GM19463 (cell line): ENCODE measurements at regions not wholly inside any gene's neighbourhood (a gene's known extent, or its start where the extent isn't known, plus 50 kb on each side); places are given as distances from the start of the nearest gene placed in this dataset.

Experiments
- ATAC-seq: cut with Tn5 transposase; IDR thresholded peaks from one replicate; pipeline ENCODE4 v1.9.1; 2021; ENCODE audit warnings: mild to moderate bottlenecking, moderate library complexity; ENCODE audit not compliant: unreplicated experiment

DNA sequence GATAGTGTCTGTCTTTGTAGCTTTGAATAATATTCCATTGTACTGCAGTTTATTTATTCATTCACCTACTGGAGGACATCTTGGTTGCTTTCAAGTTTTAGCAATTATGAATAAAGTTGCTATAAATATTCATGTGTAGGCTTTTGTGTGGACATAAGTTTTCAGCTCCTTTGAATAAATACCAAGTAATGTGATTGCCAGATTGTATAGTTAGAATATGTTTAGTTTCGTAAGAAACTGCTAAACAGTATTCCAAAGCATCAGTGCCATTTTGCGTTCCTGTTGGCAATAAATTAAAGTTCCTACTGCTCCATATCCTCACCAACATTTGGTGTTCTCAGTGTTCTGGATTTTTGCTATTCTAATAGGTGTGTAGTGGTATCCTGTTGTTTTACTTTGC lies 311.7 kb upstream of the FMN2 start:
- no peak for ATAC-seq

DNA sequence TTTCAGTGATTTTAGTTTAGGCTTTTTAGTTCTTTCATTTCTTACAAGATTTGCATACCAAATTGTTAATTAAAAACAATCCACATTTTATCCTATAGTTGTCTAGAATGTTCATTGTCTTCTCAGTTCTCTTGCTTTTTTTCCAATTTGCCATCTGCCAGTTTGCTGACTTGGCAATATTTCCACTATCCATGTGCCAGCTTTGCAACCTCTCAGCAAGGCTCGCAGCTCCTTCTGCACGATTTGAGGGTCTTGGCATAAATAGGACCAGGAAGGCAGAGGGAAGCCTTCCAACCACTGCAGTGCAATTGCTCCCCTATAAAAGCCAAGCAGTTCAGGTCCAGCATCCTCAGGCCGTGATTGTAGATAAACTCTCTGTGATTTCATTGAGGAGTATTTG lies 306.8 kb upstream of the FMN2 start:
- no peak for ATAC-seq

DNA sequence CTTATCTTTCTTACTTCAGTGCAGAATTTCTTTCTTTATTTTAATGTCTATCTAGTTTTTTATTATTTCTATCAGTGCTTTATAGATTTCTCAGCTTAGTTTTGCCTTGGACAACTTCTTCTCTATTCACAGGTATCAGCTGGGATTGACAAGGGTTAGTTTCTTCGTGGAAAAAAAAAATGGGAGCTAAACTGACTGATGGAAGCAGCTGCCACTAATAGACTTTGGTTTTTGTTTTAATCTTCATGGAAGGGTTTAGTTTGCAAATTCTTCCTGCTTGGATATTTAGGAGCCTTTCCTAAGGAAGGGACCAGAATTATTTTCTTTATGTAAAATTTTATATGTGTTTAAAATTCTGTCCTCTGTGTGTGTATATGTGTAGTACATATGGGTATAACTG lies 306.1 kb upstream of the FMN2 start:
- ATAC-seq, result no peak

DNA sequence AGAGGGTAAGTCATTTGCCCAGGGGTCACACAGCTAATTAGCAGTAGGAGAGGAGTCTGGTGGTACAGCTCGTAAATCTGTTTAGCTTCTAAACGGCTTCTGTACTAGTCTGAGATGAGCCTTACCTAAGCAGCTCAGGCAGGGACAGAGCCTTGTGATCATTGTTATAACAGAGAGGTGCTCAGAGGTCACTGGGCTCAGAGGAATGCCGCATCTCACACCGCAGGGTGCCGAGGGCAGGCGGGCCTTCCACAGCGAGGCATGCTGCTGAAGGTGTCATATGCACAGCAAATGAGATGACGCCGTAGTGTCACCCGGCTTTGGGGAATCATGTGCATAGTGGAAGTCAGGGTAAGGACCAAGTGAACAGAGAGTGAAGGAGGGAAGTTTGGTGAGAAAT lies 305.2 kb upstream of the FMN2 start:
- no peak for ATAC-seq

DNA sequence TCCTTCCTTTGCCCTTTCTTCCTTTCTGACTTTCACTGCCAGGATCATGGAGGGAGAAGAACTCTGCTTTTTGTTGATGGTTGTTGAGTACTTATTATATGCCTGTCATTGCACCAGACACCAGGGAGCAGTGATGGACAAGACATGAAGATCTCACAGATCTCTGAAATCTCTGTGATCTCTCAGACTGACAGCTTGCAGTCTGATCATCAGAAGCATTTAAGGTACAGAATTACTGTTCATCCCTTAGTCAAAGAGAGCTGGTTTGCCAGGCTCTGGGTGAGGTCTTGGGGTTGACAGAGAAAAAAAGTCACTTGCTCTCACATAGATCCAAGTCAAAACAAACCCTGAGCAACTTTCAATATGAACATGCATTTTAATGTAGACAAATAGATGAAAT lies 299.5 kb upstream of the FMN2 start:
- no peak for ATAC-seq

DNA sequence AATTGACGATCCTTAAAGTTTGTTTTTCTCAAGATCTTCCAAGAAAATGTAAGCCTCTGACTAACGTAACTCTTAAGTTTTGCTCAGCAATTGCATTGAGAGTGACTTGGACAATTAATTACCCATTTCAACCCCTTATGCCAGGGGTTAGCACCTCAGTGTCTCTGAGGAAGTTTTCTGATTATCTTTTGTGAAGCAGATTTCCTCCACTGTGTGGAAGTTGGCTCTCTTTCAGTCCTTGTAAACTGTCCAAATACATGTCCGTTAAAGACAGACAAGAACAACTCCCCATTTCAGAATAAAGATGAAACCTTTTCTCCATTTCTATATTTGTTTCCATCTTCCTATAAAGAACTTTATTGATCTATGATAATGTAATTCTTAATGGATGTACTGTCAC lies 296.4 kb upstream of the FMN2 start:
- no peak for ATAC-seq

DNA sequence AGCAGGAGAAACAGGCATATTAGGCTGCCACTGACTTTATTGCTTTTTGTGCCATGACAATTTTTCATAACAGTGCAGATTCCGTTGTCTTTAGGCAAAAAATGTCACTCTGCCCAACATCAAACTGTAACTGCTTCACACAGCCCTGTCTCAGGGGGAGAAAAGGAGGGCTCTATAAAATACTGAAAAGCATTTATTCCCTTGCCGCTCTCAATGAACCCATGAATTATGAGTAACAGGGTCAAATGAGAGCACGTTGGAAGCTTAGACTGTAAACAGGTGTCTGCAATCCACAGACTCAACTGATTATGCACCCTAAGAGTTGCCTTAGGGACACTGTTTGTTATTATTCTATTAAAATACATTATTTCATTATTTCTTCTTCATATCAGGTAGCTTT lies 292.1 kb upstream of the FMN2 start:
- ATAC-seq, result no peak

DNA sequence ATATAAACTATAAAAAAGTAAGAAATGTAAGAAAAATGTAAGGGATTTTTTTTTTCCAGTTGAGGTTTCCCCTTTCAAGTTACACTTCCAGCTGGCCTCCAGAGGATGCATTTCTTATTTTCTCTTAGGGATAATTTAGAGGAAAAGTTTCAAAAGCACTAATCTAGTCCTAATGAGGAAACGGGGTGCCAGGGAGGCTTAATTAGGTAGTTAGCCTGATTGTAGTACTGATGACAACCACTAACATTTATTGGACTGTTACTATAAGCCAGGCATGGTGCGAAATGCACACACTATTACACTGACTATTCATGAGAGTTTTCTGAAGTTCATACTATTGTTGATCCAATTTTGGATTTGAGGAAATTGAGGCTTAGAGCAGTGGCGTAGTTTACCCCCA lies 290.8 kb upstream of the FMN2 start:
- no peak for ATAC-seq

DNA sequence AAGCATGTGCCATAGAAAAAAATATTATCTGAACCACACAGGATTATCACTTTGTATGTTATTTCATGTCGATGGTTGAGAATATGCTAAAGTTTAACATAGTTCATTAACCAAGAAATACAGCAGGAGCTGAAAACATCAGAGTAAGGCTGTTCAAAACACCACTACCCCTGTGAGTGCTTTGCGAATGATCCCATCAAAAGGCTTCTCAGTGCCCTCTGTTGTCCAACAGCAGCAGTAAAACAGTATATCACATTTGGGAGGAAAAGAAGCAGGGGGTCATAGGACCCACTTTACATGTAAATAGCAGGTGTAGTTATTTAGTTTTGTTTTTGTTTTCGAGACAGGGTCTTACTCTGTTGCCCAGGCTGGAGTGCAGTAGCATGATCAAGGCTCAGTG lies 289.4 kb upstream of the FMN2 start:
- no peak for ATAC-seq

DNA sequence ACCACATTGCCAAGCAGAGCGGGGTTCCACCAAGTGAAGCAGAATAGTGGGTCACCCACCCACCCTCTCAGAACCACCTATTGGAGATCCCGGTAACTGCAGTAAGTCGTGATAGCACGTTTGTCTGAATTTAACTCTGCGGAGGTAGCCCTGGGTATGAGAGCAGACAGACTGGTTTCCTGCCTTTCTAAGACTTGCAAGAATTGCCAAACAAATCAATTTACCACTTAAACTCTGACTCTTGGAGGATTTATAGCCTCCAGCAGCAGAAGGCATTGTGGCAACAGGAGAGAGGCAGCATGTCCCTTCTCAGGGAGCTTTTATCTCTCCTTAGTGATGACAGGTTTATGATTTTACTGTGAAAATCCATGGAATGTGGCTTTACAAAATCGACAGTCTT lies 287.9 kb upstream of the FMN2 start:
- ATAC-seq, result no peak

DNA sequence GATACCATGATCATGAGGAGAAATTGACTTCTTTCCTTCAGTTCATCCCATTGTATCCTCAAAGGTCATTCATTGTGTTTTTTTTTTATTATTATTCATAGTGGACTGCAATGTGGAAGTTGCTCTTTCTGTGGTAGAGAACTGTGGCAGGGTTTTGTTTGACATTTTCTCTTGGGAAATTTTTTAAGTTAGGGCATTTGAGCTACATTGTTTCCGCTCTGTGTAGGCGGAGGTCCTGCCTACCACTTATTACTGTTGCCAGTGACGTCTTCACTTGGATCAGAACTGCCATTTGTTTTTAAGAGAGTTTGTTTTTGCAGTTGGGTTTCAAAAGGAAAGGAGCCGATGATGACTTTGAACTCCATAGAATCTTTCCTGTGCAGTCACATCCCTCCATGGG lies 287.4 kb upstream of the FMN2 start:
- no peak for ATAC-seq

DNA sequence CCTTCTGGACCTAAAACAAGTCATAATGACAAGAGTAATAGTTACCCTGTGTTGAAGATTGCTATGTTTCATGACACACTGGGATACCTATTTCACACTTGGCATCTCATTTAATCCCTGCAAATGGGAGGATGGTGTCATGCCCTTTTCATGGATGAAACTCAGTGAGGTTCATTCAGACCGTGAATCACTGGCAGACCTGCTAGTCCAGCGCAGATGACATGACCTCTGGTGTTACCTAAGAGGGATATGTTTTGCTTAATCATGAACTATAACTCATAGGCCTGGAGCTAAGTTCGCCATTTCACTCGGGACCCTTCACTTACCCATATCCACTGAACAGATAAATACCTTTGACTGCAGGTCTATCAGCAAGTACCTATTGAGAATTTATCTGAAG lies 286.6 kb upstream of the FMN2 start:
- no peak for ATAC-seq

DNA sequence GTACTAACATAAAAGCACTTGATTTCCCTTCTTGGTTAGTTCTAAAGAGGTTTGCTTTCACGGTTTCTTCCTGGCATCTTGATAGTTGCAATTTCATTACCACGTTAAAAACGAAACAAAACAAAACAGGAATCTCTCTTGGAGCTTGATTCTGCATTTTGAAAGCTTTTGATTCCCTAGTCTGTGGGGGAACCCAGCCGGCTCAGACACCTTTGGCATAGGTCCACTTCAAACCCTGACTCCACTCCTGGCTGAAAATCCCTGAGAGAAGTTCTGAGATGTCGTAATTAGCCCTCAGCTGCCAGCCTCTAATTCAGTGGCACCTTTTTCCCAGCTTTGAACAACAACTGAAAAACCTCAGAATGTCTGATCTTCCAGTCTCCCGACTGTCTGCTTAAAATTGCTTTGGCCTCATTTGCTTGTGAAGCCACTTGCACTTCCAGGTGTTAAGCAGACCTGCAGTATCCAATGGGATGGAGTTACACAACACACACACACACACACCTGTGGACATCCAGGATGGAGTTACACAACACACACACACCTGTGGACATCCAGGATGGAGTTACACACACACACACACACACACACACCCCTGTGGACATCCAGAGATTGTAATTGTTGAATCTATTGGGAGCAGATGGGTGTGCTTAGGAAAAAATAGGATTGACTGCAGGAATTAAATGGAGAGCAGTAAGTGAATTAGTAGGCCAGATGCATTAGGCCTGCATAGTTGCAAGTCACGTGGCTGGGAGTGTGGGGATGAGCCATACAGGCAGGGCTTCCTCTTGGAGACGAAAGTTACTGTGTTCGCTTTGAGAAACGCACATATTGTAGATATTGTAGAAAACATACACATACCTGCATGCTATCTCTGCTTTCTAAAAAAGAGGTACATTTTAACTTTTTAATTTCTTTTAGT lies 285.6 kb upstream of the FMN2 start:
- no peak for ATAC-seq

DNA sequence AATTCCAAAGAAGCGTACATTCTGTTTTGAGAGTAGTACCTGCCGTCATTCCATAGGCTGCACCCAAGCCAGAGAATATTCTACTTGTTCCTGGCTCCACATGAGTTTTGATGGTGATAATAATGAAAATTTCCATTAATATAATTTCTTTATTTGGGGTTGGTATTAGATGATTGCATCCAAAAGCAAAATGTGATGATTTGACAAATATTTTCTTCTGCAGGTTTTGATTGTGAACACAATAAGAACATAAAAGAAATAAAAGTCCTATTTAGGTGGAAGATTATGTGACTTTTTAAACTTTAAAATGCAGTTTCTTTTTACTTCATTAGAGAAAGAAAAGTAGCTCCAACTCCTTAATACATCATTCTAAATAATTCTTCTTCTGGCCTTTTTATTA lies 284.8 kb upstream of the FMN2 start:
- ATAC-seq, result no peak

DNA sequence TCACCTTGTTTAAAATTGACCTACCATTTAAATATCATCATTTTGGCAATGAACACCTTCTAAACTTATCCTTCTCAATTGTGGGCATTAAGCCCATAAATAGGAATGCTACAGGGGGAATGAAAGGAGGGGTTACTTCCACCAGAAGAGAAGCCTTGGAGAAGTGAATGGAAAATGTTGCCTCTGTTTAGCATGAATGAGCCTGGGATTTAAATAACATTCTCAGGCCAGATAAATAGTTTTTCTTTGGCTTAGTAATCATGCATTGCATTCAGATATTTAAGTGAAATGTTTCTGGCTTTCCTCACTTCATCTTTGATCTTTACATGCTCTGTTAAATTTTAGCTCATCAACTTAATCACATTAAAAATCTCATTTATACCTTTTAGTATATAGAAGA lies 284.3 kb upstream of the FMN2 start:
- no peak for ATAC-seq

DNA sequence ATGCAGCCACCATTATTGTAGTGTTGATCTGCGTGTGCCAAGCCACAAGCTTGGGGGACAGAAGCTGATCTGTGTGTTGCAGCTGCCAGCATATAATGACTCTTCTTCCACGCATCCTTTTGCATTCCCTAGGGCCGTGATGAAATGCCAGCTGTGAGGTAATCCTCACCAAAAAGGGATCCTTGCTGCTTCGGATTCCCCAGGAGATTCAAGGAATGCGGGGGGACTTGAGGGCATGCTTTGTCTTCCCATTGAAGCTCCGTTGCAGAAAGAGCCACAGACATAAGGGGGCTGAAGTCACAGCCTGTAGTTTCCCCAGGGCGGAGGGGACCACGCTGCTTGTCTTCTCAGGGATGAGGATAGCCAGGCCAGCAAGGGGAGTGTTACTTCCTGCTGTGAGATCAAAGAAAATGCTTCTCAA lies 281.6 kb upstream of the FMN2 start:
- no peak for ATAC-seq

DNA sequence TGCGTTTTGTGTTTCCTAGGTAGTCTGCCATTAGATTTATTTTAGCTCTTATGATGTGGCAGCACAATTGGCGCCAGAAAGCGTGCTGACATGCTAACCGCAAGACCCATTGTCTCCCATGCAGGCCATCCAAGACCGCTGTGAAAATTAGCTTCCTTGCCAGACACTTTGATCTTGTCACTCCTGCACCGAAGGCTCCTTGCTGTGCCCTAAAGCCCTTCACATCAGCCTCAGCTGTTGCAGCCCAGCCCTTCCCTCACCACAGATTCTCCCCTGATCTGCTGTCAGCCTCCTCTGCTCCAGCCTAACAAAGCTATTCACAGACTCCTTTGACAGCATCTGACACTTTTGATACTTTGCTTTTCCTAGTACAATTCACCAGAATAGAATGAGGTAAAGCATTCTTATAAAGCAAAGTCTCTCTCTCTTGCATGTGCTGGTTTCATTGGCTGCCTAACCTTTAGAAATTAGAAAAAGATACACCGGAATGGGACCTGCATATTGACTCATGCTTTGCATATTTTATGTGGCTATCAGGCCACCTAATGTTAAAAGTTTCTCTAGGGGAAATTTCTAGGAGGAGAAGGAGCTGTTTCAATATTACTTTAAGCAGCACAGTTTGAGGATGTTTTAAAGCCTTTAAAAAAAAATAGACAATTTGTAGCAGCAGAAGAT lies 280.3 kb upstream of the FMN2 start:
- ATAC-seq, result no peak

DNA sequence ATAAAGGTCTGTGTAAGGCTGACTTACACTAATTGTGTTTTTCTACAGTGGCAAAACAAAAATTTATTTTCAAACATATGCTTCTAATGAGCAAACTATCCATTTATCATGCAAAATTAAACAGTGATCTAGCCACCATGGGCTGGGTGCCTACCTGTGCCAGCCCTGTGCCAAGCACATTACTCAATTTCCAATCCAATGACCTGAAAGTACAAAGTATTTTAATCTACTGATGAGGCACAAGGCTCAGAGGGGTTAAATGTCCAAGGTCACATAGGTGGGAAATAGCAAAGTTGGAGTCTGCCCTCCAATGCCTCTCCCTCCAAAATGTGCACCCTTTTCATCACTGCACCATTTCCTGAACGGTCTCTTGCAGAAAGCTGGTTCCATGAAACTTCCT lies 279.1 kb upstream of the FMN2 start:
- no peak for ATAC-seq

DNA sequence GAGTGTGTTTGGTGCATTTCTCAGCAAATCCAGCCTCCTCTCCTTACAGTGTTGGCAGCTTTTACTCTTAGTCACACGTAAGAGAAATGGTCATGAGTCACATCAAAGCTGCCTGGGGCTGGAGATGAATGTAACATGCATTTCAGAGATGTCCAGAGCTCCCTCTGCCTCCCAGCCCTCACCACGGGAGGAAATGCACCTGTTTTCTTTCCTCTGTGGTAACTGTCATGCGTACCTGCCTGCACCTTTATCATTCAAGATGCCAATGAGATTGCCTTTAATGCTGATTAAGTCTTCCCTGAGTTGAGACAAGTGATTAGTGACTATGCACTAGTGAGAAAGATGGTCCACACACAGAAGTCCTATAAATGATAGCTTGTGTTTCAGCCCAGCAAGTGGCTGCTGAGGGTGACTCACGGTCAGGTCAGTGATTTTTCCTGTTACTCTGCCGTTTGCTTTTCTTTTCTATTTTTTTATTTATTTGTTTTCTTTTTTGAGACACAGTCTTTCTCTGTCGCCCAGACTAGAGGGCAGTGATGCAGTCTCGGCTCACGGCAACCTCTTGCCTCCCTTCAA lies 277.3 kb upstream of the FMN2 start:
- ATAC-seq, result no peak

DNA sequence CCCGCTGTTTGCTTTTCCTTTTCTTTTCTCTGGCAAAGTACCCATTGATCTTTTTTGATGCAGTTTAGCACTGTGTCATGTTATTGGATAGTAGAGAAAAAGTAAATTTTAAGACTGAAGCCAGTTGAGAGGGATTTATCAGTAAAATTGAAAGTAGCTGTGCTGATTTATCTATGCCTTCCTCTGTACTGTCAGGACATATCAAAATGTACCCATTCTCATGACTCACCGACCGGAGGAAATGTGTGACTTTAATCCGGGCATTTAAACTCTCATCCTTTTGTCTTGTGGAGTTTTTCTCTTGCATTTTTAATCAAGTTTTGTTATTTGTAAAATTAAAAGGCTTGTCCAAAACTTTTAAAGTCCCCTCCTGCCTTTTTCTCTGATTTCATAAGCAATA lies 276.6 kb upstream of the FMN2 start:
- ATAC-seq, result no peak

DNA sequence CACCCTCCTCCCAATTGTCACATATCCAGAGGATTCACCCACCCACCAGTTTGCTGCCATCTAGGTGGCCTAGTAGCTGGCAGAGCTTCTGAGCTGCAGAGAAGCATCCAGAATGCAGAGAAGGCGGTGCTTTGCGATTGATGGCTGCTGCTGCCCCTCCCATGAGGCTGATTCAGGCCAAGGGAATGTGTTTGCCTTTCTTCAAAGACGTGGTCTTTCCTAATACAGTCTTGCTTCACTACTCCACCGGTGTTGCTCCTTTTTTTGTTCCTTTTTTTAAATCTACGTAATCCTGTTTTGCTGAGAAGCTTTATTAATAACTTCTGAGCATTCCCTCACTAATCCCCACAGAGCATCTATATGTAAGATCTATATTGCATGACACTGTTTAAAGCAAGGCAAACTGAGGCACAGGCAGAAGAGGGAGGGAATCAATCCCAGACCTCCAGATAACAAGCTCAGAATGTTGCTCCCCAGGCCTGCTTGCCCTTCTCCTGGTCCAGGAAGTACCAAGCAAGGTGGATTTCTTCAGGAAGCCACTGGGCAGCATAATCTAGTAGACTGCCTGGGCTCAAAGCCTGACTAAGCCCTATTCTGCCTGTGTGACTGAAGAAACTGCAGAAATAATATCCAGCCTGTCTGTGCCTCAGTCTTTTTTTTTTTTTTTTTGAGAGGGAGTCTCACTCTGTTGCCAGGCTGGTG lies 275.5 kb upstream of the FMN2 start:
- no peak for ATAC-seq

DNA sequence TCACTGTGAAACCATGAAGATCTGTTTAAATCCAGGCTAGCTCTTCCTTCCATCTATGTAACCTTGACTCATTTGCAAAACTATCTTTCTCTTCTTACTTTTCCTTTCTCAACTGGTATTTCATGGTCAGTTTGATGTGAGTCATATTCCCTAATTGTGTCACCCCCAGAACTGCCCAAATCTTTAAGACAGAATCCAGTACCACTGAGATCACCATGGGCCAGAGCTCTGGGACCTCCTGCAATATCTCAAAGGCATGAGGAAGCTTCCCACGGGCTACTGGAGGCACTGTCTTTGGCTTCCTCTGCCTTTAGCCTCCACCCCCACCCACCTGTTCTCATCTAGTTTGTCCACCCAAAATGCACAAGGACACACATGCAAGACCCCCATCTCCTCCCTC lies 274.4 kb upstream of the FMN2 start:
- ATAC-seq, result no peak
